ENCODE measurements at regions not wholly inside any gene's neighbourhood (a gene's known extent, or its start where the extent isn't known, plus 50 kb on each side); places are given as distances from the start of the nearest gene placed in this dataset.
"Not testable (repeated sequence)": the region's sequence is repeated elsewhere in the genome, so short reads cannot be mapped to it uniquely, and the experiment has no call there.

- no peak for DNase-seq (ENCODE audit: low read depth)
Observed at GRCh38 chr4:65265526-65265925, 404.8 kb downstream of the EPHA5 start.

DNA sequence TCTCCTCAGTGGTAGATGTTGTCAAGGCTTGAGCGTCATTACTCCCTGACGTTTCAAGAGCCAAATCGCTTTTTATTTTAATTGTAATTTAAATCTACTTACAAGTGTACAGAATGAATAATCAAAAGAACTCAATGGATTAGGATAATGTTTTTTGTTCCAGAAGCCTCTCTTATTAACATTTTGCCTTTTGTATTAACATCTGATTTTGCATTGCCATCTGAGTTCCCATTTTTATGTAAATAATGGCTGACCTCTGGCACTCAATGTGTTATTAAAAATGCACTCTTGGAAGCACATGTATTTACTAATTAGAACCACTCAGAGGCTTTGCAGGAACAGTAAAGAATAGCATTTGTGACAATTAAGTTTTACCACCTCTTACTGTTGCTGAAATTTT is 411.0 kb downstream of the EPHA5 start:
- DNase-seq (ENCODE audit: low read depth): no peak

DNA sequence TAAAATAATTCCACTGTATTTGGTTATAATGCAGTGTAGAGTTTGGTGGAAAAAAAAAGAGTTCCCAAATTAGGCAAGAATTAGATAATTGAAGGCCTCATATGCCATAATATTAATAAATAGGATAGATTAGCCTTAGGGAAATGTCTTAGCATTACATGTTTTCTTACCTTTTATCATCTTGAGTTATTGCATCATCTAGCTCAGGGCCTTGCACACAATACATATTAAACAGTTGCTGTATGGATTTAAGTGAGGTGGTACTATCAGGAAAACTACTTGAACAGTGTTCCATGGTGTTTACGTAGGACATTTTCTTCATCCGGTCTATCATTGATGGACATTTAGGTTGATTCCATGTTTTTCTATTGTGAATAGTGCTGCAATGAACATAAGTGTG is 419.4 kb downstream of the EPHA5 start:
- DNase-seq (ENCODE audit: low read depth): no peak

DNA sequence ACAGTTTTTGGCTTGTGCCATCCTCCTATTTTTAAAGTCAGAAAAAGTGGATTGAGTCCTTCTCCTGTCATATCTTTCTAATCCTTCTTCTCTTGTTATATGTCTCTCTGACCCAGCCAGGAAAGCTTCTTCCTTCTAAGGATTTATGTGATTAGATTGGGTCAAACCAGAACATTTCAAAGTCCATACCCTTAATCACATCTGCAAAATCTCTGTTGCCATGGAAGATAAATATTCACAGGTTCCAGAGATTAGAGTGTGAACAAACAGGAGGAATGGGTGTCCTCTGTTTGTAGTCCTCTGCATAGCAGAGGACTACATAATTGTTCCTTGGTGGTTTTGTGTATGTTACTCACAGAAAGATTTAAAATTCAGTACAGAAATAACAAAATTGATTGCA is 421.2 kb downstream of the EPHA5 start:
- no peak for DNase-seq (ENCODE audit: low read depth)

GRCh38 chr4:65242156-65242846 is 428.0 kb downstream of the EPHA5 start:
- DNase-seq (ENCODE audit: low read depth): no peak

- no peak for DNase-seq (ENCODE audit: low read depth)
Observed at GRCh38 chr4:65241257-65241997, 428.9 kb downstream of the EPHA5 start.

- no peak for DNase-seq (ENCODE audit: low read depth)
Observed at GRCh38 chr4:65234061-65234460, 436.2 kb downstream of the EPHA5 start.

- no peak for DNase-seq (ENCODE audit: low read depth)
Observed at GRCh38 chr4:65227628-65228027, 442.7 kb downstream of the EPHA5 start.

DNA sequence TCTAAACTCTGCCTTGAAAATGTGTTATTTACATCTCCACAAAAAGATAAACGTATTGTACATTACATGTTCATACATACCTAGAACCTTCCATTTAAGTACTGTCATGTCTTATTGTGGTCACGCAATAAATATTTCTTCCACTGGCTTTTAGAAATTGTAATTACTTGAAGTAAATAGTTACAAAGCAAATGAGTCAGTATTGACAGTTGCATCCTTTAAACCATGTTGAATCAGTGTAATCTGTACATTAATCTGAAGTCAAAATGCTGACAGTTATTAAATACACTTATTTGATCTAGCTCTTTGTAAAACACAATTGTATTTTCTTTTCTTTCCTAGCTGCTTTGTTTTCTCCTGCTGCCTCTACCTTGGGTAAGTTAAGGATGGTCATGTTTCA is 446.7 kb downstream of the EPHA5 start:
- no peak for DNase-seq (ENCODE audit: low read depth)

GRCh38 chr4:65223074-65223473 is 447.2 kb downstream of the EPHA5 start:
- DNase-seq (ENCODE audit: low read depth): not testable (repeated sequence)

GRCh38 chr4:65217179-65217578 is 453.1 kb downstream of the EPHA5 start:
- DNase-seq (ENCODE audit: low read depth): no peak

GRCh38 chr4:65202853-65203236 is 467.4 kb downstream of the EPHA5 start:
- no peak for DNase-seq (ENCODE audit: low read depth)

GRCh38 chr4:65202165-65202852 is 468.0 kb downstream of the EPHA5 start:
- DNase-seq (ENCODE audit: low read depth): no peak

DNA sequence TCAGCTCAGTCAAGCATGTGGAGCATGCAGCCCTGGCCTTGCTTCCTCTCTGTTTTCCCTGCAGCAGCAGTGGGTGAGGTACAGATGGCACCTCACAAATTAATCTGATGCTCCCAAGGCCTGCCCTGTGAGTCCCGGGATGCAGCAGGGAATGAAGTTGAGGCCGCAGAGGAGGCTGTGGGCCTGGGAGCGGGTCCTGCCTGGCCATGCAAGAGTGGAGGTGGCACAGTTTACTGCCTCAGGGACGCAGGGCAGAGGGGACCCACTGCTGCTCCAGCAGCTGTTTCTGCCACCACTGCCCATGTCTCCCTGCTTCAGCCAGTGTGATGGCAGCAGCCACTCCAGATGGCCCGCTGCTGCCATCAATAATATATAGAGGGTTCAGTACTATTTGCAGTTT is 474.6 kb downstream of the EPHA5 start:
- DNase-seq (ENCODE audit: low read depth): no peak

DNA sequence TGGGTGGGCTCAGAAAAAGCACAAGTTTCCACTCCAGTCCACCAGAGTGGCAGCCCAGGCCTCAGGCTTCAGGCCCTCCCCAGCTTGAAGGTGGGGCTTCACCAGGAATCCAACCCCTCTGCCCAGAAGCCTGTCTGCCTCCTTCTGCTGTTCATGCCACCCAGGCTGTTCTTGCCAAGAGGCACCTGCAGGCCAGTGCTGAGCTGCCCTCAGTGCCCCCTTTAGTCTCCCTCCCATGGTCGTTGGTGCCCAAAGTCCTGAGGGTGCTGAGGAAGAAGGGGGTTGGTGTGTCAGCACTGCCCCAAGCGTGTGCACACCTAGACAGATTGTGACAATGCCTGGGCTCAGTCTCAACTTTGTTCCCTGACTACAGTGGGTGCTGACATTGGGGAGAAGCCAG is 475.3 kb downstream of the EPHA5 start:
- no peak for DNase-seq (ENCODE audit: low read depth)

- no peak for DNase-seq (ENCODE audit: low read depth)
Observed at GRCh38 chr4:65193985-65194384, 476.3 kb downstream of the EPHA5 start.

- no peak for DNase-seq (ENCODE audit: low read depth)
Observed at GRCh38 chr4:65190780-65191179, 479.5 kb downstream of the EPHA5 start.

DNA sequence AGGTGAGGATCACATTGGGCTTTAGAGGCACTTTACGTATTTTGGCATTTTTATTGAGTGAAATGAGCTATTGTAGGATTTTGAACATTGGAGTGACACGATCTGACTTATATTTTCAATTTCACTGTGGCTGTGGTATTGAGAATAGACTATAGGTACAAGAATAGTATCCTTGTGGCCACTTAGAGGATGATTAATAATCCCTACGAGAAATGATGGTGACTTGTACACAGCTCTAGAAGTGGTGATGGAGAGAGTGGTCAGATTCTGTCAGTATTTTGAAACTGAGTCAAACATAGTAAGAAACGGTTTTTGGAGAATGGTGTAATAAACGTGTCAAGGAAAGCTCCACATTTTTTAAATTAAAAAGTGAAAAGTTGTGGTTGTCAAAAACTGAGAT is 494.7 kb downstream of the EPHA5 start:
- no peak for DNase-seq (ENCODE audit: low read depth)

GRCh38 chr4:65170768-65171514 is 499.3 kb downstream of the EPHA5 start:
- DNase-seq (ENCODE audit: low read depth): no peak

DNA sequence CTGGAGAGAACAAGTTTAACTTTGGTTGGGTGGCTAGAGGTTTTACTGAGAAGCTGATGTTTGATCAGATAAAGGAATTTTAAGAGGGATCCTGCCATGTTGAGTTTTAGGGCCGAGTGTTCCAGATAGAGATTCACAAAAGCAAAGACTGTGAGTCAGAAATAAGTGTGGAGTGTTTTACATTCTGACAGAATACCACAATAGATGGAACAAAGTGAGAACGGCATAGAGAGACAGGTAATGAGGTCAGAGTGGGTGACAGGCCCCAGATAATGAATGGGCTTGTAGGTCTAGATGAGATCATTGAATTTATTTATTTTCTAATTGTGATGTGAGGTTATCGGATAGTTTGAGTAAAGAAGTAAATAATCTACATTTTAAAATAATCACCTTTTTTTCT is 502.6 kb downstream of the EPHA5 start:
- no peak for DNase-seq (ENCODE audit: low read depth)

DNA sequence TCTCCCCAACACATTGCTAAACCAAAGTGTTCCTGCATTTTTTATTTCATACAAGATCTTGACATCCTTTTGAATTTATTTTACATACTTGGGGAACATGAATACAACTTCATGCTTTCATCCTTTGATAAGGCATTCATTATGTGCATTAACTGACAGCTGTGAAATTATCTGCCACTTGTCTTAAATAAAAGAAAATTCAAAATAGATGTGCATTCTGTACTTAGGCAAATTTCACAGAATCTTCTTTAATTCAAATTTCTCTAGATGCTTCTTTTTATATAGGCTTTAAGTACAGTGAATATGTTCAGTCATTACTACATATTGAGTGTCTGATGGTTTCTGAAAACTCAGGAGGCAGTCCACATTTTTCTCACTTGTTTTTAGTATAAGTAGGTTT is 518.1 kb downstream of the EPHA5 start:
- DNase-seq (ENCODE audit: low read depth): no peak

DNA sequence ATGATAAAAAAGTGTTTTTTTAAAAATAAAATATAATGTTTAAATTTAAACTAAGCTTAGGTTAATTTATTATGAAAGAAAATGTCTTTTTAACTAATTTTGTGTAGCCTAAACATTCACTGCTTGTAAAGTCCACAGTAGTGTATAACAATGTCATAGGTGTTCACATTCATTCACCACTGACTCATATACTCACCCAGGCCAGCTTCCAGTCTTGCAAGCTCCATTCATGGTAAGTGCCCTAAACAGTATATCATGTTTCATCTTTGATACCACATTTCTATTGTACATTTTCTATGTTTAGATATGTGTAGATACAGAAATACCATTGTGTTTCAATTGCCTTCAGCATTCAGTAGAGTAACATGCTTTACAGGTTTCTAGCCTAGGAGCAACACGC is 530.3 kb downstream of the EPHA5 start:
- DNase-seq (ENCODE audit: low read depth): no peak
